Stimulated activated CD4-positive, alpha-beta T cell treated with anti-CD3 and anti-CD28 coated beads, Interleukin-12 subunit alpha, Interleukin-12 subunit beta, amount 100 ng/mL, for 4 hours (primary cell): ENCODE measurements at regions not wholly inside any gene's neighbourhood (a gene's known extent, or its start where the extent isn't known, plus 50 kb on each side); places are given as distances from the start of the nearest gene placed in this dataset.
A peak's percentile ranks its signal among the peaks of the same experiment; 100 is the strongest.

Experiments
- DNase-seq: peaks from one replicate; pipeline ENCODE4 v3.0.0-alpha.2; 2020

DNA sequence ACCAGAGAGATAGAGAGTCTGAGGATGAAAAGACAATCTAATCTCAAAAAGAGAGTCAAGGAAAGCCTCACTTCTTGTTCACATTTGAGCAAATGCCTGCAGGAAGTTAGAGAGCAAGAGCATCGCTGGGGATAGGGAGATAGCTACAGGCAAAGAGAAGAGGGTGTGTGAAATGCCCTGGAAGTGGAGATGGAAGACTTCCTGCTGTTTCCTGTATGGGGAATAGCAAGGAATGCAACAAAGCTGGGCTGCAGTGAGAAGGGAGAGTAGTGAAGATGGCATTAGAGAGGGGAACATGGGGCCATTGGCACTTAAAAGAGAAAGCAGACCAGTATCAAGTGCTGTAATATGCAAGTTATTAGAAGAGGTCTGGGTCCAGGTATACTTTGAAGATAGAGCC is 488.6 kb downstream of the METTL4 start:
- DNase-seq, result no peak

DNA sequence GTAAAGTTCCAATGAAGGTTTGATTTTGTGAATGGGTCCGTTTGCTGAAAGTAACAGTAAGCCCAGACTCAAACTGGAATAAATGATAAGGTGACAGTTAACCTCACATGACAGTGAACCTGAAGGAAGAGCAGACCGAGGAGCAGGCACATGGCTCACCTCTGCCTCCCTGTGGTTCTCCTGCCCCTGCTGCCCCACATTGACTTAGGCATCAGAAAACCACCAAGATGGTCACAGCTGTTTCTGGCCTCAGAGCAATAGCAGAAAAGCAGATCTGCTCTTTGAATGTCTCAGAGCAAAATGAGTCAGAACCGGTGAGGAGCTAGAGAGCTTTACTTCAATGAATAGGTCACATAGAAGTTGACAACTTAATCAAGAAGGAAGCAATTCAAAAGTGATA is 487.6 kb downstream of the METTL4 start:
- DNase-seq, result no peak

DNA sequence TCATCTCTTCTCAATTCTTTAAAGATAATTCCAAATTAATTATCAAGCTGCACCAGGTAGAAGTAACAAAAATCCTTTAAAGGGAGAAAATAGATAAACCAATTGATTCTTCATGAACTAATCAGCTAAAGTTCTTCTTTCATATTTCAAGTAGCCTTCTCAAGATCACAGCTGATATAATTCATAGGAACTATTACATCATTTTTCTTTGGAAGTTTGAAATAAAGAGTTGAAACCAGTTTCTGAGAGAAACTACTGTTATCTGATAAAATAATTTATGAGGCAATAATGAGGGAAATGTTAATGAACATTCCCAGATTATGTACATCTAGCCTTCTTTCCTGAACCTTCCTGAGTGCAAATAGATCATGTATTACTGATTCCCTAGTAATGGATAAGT is 484.9 kb downstream of the METTL4 start:
- no peak for DNase-seq

DNA sequence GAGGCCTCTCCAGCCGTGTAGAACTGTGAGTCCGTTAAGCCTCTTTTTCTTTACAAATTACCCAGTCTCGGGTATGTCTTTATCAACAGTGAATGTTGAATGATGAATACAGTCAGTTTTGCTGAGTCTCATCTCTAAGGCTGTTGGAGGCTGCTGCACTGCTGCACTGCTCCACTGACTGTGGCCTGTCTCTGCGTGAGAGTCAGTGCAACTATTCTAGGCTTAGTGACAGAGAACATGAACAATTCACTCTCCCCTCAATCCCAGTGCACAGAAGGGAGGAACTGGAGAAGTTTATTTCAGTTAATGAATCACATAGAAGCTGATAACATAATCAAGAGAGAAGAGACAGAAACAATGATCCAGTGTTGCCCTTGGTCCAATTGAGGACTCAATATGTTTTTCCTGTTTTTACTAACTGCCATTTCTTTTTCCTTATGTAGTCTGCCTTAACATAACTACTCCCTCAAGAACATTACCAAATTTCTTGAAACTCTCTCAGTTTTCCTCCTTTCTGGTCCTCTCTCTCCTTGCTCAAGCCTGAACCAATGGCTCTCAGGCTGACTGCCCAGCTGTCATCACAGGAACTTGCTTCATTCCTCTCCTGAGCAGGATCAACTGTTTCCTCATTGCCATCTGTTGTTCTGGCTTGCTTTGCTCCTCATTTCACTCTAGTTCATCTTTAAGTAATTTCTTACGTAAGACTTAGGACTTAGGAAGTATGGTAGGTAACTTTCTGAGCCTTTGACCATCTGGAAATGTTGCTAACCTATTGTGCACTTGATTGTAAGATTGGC is 483.2 kb downstream of the METTL4 start:
- no peak for DNase-seq

DNA sequence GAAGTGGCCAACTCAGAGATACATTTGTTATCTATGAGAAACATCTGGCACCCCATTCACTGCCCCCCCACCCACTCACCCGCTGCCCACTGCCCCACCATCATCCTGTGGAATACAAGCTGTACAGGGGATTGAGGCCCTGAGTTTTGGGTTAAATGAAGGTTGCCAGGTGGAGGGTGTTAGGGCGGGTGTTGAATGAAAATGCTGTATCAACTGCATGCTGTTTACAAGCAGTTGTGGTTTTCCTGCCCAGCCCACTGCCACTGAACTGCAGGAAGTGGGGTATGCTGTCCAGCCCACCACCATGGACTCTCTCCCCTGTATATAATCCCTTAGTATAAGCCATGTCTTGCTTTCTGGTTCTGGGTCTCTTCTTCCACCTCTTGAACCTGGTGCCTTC is 481.9 kb downstream of the METTL4 start:
- DNase-seq, result no peak

DNA sequence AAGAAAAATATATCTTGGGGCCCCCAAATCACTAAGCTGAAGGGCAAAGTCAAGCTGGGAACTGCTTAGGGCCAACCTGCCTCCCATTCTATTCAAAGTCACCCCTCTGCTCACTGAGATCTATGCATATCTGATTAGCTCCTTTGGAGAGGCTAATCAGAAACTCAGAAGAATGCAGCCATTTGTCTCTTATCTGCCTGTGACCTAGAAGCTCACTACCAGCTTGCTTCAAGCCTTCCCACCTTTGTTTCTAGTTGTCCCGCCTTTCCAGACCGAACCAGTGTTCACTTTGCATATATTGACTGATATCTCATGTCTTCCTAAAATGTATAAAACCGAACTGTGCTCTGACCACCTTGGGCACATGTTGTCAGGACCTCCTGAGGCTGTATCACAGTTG is 479.4 kb downstream of the METTL4 start:
- no peak for DNase-seq

DNA sequence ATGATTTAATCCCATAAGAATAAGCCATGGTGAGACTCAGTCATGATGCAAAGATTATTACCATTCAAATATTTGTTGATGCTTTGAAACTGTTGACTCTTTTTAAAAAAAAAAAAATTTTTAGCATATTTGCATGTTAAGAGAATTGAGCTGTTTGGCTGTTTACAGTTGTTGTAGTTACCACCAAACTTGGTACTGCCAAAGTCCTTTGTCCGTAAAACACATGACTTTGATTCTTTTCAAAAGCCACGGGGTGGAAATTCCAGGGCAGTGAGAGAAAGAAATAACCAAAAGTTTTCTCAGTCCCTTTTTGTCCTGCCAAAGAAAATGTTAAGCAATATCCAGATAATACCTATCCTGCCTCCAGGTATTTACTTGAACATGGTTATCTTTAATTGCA is 474.8 kb downstream of the METTL4 start:
- DNase-seq, result no peak

DNA sequence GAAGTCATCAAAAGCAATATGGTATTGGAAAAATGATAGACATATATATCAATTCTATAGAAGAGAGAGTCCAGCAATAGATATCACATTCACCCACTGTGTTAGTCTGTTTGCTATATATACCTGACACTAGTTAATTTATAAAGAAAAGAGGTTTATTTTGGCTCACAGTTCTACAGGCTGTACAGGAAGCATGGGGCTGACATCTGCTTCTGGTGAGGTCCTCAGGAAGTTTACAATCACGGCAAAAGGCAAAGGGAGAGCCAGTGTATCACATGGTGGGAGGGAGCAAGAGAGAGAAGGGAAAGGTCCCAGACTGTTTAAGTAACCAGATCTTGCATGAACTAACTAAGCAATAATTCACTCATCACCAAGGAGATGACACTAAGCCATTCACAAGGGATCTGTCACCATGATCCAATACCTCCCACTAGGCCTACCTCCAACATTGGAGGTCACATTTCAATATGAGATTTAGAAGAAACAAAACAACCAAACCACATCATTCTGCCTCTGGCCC is 470.6 kb downstream of the METTL4 start:
- no peak for DNase-seq

DNA sequence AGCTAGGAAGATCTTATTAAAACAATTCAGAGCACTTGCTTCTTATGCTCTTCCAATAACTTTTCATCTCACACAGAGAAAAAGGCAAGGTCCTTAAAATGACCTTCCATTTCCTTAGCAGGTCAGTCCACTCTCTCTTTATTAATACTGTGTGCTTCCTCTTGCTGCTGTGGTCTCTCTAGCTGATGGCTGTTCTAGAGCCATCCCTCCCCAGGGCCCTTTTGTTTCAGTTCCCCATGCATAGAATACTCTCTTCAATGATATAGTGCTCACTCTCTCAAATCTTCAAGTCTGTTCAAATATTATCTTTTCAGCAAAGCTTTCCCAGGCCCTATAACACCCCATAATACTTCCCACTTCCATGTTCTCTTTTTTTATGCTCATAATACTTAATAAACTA is 469.3 kb downstream of the METTL4 start:
- no peak for DNase-seq

DNA sequence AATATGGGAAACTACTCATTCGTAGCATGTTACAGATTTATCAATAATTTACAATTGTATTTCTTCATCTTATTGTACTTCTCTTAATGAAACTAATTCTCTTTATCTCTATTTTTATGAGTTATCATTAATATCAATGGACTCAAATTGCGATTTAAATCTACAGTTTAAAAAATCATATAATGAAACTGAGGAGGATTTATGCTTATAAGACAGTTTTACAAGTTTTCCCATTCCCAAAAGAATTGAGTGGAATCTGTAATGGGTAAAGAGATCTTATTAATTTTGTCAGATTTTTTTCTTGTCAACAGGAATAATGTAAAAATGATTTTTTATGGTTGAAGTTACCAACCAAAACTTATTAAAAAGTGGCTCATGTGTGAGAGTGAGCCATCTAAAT is 468.0 kb downstream of the METTL4 start:
- no peak for DNase-seq

DNA sequence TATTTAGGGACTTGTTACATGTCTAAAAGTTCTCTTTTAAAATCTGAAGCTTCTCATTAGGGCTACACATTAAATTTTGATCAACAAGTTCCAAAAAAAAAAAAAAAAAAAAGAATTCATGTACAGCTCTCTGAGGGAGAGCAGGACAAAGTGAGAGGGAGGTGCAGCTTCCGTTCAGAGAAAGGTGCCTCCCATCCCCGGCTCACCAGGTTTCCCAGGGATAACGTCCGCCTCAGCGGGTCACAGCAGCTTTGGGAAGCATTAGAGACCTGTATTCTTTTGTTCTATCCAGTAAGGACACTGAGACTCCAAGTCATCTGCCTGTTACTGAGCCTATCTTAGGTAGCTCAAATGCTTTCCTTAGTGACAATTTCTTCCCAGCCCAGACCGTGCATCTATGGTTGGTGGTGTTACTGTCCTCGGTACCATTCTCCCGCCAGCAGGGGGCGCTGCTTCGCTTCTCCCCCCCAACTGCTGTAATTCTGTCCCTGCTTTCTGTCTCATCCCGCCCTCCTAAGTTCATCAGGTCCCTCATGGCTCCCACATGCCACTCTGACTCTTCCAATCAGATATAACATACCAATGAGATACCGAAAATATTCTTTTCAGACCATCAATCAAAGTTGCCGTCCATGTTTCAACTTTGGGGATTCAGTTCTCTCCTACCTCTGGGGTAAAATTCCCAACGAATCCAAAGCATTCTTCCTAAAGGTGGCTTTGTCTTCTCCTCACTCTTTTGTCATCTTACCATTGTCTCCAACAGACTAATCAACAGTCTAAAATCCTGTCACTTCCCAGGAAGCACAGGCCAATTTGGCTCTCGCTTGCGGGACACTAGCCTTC is 466.5 kb downstream of the METTL4 start:
- peak; percentile 24 for DNase-seq

DNA sequence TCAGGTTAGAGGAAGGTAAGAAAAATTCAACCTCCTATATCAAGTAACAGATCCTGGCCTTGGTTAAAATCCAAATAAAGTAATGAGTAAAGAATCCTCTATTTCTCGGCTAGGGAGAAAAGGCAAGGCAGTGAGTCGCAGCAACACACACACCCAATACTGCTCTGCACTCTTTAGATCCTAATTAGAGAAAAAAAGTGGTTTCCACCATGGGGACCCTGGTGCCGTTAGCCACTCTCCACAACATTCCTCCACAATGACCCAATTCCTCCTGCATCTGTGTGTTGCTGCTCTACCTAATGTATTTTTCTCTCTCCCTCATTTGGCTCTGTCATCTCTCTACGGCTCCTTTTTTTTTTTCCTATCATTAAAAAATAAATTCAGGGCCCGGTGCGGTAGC is 462.7 kb downstream of the METTL4 start:
- DNase-seq, result no peak

DNA sequence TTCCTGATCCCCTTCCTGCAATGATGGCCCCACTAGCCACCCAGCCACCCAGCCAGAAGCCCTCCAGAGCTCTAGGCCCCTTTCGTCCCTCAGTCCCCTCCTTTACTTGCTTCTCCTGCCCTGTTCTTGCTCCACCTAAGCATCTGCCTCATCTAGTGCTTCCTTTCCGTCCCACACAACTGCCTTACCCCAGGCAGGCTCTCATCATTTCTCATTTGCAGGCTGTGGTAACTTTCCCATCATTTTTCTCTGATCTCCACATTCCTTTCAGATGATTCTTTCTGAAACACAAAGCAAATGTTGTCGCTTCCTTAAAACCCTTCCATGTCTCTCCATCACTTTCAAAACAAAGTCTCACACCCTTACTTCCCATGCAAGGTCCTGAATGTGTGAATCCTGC is 459.8 kb downstream of the METTL4 start:
- no peak for DNase-seq

DNA sequence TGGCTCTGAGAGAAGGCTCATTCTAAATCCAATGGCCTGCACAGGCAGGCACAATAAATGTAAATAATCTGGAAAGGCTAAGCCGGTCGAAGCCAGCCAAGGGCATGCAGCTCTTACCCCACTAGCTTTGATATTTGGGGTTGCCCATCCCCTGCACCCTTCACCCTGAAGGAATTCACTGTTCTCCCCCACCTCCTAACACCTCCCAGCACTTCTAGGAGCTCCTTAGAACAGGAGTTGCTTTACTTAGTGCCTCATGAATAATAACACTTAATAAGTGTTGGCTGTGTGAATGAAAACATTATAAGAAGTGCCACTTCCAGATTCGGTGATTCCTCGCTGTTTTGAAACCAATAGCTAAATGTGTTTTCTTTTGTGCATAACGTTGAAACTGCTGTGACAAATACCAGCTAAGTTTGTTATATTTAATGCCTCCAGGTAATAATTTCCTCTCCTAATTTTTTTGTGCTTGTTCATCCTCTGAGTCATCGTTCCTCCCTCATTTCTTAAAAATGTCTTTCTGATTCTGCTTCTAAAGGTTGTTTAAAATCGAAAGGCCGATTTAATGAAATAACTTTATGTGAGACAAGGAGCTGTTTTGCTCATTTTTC is 458.8 kb downstream of the METTL4 start:
- no peak for DNase-seq

DNA sequence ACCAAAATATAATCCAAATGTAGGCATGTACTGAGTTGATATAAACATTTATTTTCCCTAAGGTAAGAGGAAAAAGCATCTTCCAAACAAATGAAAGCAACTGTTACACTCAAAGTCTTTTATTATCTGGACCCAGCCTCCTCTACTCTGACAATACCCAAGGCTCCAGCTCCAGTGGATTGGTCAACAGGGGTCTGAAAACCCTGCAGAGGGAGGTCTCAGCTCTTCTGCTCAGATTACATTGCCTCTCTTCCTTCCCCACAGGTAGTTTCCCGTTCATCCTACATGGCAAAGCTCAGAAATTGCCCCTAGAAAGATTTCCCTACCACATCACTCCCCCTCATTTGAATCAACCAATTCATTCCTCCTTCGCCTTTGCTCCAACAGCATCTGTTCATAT is 457.0 kb downstream of the METTL4 start:
- DNase-seq, result no peak

DNA sequence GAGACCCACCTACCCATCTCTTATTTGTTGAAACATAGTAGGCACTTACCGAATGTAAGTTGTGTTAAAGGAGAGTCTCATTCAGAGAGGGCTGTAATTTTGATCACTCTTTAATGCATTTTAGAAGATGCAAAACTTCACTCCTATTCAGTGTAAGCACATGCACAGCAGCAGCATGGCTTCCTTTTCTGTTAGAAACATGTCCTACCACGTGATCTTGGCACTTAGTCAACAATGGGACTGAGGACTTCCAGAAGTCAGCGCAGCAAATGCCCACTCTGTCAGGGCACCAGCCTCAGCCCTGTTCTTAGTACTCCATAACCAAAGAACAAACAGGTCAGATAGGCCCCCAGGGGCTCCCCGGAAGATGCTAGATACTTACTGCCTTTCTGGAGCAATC is 456.5 kb downstream of the METTL4 start:
- DNase-seq, result no peak

DNA sequence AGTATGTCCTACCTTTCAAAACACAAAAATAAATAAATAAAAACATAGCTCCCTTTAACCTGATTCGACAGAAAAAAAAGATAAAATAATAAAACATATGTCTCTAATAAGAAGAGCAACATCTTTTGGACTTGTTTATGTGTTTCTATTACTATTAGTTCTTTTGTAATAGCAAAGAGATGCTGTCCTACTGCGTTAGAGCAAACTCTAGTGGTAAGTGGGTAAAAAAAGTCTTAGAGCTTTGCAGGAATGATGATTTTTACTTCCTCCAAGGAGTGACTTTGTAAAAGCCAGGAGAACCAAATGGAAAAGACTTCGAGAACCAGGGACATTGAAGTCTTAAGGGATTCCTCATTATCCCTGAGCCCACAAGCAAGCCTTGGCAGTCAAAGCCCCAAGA is 450.1 kb downstream of the METTL4 start:
- DNase-seq, result no peak

DNA sequence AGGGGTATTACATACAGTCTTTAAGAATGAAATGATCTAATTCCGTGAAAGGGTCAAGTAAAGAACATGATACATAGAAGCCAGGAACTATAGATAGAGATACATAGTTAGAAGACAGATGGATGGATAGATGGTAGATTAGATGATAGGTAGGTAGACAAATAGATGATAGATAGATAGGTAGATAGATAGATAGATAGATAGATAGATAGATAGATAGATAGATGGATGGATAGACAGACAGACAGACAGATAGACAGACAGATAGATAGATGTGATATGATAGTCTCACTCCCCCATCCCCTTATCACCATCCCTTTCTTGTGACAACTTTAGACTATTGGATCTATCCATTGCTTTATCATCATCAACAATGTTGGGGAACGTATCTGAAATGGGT is 448.2 kb downstream of the METTL4 start:
- DNase-seq, result no peak

DNA sequence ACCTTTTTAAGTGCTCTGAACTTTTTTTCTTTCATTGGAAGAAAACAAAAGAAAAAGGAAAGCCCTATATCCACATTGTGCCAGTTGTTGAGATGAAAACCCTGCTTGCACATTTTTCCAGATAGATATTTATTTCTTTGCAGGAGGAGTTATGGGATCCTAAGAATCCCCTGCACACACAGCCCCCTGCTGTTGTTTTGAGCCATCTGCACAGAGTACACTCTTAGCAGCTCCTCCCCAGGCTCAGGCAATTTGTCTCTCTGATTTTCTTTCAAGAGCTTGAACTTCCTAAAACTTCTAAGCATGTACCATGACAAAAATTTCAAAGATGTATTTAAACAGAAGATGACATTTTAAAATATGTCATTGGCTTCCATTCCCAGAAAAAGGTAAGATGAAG is 436.9 kb downstream of the METTL4 start:
- no peak for DNase-seq

DNA sequence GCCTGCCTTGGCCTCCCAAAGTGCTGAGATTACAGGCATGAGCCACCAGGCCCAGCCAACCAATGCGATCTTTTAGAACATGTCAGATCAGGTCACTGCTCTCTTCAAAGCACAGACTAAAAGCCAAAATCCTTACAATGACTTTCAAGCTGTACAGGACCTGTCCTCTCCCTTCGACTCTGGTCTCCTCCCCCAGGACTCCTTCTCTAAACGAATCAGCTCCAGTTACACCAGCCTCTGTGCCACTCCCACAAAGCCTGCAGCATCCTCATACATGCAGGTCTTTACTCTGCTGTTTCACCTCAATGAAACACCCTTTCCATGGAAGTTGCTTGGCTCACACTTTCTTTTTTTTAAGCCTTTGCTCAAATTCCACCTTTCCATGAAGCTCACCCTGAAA is 436.0 kb downstream of the METTL4 start:
- DNase-seq, result no peak

DNA sequence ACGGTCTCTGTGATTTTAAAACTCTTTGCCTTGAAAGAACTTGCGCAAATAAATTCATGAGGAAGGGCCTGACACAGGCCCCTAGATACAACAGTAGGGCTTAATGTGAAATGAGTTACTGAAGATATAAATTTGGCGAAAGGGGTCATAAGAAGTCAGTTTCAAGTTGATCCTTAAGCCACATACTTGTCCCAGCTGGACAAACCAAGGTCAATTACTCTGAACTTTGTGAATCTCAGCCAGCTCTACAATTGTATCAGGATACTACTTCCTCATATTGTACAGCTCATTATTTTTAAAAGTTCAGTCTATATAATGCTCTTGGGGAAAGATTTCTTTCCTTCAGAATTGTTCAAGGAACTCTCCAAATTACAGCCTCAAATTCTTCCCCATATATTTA is 432.8 kb downstream of the METTL4 start:
- no peak for DNase-seq

DNA sequence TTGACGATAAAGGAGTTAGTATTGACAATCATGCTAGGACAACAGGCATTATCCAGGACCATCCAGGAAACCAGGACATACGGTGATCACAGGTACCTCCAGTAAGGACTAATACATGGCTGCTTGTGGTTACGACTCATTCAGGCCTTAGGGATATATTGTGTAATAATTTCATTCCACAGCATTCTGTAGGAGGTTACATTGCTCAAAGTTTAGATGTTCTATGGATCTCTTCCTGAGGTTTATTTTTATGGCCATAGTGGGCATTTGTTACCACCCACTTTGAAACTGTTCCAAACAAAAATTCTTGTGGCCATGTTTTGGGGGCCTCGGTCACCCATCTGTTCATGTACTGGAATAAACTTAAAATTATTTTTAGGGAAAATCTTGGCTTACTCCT is 431.6 kb downstream of the METTL4 start:
- no peak for DNase-seq

DNA sequence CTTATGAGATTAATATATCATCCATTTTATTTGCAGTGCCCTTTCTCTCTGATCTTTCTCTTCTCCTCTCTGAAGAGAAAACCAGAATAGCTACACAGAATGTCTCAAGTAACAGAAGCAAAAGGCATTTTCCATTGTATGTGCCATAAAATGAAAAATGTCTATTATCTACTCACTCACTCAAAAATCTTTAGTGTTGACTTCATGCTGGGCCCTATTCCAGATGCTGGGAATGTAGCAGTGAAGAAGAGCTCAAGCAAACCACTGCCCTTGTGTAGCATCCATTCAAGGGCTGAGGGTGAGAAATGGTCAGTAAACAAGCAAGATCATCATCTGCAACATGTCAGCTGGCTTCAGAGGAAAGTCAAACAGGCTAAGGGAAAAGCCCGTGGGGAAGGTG is 427.7 kb downstream of the METTL4 start:
- DNase-seq, result no peak

DNA sequence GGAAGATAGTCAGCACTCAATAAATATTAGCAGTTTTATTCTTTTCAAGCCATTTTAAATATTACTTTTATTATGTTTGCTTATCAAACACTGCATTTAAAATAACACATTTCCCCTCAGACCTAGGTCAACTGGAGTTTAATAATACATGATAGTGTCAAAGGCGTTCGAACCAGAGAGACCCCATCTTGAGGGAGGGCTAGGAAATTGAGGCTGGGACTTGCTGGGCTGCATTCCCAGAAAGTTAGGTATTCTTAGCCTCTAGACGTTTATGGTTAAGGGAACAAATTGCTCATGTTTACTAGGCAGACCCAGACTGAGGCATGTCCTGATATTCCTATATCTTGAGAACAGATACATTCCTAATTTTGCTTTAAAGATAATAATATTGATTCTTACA is 426.5 kb downstream of the METTL4 start:
- DNase-seq, result no peak
